HG02973 (cell line): ENCODE measurements at regions not wholly inside any gene's neighbourhood (a gene's known extent, or its start where the extent isn't known, plus 50 kb on each side); places are given as distances from the start of the nearest gene placed in this dataset.
A peak's percentile ranks its signal among the peaks of the same experiment; 100 is the strongest.

Experiments used
- ATAC-seq: cut with Tn5 transposase; IDR thresholded peaks from one replicate; pipeline ENCODE4 v1.9.1; 2021; ENCODE audit warnings: moderate library complexity; ENCODE audit not compliant: unreplicated experiment

DNA sequence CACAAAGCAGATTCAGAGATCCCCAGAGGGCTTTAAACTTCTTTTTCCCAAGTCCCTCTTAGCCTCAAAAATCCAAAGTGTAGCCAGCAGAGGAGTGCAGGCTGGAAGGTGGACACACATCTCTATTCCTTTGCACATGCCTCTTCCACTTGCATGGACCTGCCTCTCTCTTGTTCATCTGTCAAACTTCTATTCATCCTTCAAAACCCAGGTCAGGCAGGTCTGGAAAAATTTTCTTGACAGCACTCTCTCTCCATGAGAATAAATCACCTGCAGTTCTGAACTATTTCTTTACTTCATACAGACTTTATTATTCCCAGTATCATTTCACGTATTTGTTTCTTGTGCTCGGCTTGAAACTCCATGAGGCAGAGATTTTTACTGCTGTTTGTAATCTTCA is 127.5 kb downstream of the SS18 start:
- ATAC-seq, result no peak

DNA sequence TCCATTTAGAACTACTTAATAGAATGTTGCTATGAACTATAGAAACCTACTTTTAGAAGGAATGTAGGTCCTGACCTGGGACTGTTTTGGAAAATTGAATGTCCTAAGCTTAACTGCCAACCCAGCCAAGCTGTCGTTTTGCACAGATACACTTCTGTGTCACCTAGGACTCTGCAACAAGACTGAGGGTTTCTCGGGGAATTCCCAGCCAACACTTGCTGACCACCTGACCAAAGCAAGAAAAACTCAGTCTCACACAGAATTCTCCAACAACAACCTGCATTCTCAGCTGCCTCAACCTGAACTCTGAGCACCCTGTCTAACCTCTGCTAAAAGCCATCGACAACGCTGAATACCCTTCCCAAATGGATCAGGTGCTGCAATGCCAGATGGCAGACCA is 128.2 kb downstream of the SS18 start:
- no peak for ATAC-seq

DNA sequence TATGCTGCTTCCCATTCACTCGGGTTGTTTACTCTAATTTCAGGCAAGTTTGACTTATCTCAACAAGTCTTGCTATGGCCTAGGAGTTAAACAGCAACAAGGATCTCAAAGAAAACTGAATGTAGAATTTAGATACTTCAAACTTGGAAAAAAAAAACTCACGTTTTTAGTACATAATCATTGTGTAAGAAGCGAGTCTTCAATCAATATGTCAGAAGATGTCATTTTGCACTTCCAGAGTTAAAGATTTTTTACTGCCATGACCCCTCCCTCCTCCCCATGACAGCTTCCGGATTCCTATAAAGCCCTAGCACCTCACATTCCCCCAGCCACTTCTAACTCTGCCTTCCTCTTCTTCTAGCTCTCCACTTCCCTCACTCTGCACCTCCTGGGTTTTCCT is 133.4 kb downstream of the SS18 start:
- ATAC-seq, result no peak

DNA sequence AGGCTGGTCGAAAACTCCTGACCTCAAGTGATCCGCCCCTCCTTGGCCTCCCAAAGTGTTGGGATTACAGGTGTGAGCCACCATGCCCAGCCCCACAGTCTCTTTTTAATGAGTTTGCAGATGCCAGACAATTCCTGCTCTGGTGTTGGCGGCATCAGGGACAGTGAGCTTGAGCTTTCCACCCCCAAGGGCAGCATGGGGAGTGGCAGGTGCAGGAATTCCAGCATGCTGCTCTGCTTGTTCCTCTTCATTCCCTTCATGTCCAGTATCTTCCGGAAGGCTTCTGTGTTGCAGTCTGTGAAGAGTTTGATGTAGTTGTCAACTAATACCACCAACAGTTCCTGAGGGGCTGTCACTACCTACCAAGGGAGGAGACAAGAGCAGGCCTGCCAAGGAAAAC is 137.3 kb downstream of the SS18 start:
- ATAC-seq, result no peak

DNA sequence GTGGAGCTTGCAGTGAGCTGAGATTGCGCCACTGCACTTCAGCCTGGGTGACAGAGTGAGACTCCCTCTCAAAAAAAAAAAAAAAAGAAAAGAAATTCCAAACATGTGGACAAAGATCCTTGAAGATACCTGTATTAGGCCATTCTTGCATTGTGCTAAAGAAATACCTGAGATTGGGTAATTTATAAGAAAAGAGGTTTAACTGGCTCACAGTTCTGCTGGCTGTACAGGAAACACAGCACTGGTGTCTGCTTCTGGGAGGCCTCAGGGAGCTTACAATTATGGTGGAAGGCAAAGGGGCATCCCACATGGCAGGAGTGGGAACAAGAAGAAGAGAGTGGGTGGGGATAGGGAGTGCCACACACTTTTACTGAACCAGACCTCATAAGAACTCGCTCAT is 140.1 kb downstream of the SS18 start:
- no peak for ATAC-seq

DNA sequence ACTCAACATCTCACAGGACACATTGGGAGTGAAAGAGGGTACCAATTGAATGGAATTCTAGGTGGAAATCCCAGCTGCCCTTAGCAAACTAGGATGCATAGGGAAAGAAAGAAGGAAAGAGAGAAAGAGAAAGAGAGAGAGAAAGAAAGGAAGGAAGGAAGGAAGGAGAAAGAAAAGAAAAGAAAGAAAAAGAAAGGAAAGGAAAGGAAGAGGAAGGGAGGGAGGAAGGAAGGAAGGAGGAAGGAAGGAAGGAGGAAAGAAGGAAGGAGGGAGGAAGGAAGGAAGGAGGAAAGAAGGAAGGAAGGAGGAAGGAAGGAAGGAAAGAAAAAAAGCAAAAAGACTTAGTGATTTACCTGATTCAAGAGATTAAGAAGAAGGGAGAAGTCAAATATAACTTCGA is 143.9 kb downstream of the SS18 start:
- ATAC-seq, result no peak

DNA sequence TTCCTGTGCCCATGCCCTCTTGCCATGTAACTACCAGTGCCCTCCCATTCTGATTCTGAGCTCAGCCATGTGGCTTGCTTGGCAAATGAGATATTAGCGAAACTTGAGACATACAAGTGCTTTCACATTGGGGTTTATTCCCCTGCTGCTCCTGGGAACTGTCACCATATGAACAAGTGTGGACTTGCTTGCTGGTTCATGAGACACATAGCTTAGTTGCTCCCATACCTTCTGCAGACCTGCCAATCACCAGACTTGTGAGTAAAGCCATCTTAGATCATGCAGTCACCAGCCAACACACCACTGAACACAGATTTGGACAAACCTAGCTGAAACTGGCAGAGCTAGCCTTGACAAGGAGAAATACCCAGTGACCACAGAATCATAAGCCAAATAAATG is 155.1 kb downstream of the SS18 start:
- ATAC-seq, result no peak

DNA sequence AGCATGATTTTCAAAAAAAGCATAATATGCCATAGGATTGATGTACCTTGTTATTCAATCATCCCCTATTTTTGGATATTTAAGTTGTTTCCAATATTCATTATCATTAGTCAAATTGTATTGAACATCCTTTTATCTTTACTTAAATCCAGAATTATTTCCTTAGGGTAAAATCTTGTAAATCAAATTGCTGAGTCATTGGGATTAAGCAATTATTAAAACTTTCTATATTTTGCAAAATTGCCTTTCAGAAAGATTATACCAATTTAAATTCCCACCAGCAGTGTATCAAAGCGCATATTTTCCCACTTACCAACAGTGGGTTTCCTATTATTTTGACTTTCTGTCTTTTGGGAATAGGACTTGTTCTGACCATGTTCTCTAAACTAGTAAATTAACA is 159.3 kb downstream of the SS18 start:
- no peak for ATAC-seq

DNA sequence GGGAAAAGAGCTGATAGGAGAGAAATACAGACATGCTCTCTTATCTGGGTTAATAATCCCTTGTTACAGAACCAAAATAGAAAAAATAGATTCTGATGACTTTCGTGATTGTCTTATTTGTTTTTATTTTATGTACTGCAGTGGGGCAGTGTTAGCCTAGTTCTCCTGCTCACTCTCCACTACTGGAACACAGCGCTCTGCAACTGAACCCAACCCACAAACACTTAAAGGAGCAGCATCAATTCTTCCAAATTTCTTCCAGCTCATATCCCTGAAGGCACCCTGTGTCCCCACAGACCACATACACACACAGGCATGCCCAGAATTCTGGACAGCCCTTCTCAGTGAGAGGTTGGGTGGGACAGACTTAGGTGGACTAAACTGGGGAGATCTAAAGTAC is 160.6 kb downstream of the SS18 start:
- ATAC-seq, result no peak

DNA sequence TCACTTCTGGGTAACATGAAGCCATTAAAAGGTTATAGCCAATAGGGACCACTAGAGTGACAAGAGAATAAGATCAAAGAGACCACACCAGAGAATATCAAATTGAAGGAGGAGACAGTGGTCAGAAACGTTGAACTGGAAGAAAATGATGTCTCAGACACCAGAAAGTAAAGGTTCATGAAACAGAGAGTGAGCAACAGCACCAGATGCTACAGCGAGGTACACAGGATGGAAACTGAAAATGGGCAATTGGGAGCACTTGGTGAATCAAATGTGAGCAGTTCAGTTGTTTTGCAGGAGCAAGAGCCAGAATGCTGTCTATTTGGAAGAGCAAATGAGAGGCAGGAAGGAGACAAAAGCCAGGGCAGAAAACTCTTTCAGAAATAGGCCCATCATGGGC is 162.6 kb downstream of the SS18 start:
- ATAC-seq, result no peak

DNA sequence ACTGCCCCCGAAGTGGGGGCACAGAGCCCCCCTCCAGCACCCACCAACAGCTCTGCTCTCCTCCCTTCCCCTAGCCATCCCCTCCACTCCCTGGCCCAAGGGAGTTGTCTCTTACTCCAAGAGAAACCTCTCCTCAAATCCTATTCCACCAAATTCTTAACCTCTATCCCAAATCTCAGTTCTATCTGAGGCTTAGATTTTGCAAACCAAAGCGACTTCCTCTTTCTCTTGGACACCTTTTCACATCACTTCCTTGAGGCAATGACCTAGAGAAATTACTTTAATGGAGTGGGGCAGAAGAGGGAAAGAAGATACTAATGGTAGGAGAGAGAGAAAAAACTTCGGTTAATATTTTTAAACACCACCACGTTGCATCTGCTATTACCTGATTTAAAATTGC is 167.2 kb downstream of the SS18 start:
- ATAC-seq, result no peak

DNA sequence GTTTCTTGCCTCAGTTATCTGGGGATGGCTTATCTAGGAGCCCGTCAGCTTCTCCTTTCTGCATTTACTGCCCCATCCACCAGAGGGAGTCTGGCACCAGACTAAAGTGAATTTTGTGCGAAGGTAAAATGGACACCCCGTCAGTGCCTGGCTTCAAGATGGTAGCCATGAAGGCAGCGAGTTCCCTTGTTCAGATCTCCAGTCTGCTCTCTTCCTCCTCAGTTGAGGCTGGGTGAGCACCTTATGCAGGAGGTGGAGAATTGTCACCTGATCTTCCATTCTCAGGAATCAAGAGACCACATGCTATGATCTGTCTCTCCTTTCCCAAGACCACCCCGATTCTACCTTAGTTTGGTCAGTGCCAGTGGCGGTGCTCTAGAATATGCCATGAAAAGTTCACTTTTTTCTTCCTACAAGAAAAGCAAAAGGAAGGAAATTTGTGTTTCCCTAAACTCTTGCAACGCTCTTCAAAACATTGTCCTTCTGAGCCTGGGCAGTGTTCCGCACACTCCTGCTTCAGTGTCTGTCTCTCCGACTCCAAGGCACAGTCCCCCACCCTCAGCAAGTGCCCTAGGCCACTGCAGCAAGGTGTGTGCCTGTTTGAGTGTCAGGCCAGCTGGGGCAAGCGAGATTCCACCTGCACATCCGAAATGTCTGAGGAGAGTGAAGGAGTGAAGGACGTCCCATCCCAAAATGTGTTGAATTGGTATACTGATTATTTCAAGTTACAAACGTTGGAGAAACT is 168.6 kb downstream of the SS18 start:
- ATAC-seq, result peak; percentile 54

DNA sequence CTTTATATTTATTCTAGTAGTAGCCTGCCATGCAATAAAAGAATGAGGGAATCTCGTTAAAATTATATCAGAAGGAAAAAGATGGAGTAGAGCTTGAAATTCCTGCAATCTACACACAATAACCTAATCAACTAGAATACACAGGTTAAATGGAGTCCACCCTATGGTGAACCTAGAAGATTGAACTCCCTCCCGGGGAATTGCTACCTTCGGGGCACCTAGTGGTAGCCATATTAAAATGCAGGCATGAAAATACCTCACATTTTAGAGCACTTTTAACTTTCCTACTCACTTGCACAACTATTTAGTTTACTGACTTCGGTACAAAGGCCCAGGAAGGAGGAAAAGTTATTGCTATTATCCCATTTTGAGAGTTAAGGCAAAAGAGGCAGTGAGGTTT is 174.5 kb downstream of the SS18 start:
- ATAC-seq, result no peak

DNA sequence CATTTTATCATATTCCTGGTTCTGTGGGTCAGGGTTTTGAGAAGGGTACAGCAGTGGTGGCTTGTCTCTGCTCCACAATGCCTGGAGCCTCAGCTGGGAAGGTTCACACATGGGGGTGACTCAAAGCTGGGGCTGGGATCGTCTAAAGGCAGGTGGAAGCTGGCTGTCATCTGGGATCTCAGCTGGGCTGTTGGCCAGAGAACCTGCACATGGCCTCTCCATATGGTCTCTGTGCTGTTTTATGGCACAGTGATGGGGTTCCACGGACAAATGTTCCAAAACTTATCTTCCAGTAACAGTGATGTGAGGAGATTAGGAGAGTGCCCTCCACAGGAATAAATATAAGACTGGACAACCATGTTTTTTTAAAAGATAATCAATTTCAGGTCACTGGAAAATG is 191.4 kb downstream of the SS18 start:
- ATAC-seq, result no peak

DNA sequence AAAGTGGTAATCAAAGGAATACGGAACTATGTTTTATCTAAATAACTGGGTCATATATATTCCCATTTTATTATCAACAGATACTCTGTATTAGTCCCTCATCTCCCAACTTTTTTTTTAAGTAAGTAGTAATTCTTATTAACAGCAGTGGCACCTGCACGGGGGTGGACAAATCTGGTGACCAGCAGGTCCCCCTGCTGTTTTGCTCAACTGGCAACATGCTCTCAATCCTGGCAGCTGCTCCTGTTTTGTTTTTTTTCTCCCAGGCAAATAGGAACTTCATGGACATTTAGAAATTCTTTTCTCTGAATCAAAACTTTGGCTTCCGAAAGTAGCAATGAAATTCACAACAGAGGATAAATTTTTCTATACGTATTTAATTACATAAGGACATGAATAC is 193.5 kb downstream of the SS18 start:
- ATAC-seq, result no peak

DNA sequence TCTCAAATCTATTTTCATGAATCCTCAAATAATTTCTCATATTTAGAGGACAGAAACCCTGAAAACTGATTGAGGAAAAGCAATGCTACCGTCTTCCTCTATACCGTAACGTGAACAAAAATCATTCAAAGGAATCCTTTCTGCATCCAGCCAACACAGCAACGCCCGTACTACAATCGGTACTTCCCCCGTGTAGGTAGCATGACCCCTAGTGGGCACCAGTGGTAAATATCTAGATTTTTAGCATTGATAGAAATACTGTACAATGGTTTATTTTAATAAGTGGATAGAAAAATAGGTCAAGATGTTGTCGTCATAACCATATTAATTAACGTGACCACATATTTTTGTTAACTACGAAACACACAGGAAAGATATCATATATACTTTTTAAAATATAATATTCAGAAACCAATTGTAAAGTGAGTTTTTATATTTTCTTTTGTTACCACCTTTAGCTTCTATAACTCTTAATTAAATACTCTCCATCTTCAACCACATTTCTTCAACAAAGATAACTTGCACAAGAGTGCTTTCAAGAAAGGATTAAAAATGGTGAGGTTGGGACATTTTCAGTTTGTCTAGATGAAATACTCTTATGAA is 194.1 kb downstream of the SS18 start:
- ATAC-seq, result peak; percentile 87

DNA sequence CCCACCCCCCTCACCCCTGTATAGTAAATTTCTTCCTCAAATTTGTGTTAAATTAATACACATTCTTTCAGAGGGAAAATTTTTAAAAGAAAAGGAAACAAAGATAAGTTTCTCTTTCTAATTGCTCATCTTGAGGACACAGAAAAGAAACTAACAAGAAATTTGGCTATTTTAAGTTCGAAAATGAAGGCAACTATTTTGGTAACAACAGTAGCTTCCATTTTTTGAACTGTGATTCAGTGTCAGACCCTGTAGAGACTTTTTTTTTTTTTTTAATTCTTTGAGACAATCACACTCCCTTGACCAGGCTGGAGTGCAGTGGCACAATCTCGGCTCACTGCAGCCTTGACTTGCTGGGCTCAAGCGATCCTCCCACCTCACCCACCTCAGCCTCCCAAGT is 194.9 kb downstream of the SS18 start:
- no peak for ATAC-seq

DNA sequence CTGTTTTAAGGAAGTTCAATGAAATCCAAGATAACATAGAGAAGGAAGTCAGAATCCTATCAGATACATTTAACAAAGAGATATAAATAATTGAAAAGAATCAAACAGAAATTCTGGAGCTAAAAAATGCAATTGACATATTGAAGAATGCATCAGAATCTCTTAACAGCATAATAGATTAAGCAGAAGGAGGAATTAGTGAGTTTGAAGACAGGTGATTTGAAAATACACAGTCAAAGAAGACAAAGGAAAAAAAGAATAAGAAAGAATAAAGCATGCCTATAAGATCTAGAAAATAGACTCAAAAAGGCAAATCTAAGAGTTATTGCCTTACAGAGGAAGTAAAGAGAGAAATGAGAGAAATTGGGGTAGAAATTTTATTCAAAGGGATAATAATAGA is 204.1 kb downstream of the SS18 start:
- ATAC-seq, result no peak

DNA sequence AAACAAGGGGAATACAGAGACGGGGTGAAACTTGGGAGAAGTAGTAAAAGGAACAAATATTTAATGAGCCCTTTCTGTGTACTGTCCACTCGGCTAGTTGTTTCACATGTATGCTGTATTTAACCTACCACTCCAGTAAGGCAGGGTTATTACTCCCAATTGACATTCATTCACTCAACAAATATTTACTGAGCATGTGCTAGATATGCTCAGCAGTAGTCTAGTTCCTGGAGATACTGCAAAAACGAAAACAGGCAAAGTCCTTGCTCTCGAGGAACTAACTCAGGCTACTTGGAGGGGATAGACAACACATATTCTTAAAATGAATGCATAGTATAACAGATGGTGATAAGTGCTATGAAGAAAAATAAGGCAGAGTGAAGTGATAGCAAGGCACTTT is 207.3 kb downstream of the SS18 start:
- ATAC-seq, result no peak

DNA sequence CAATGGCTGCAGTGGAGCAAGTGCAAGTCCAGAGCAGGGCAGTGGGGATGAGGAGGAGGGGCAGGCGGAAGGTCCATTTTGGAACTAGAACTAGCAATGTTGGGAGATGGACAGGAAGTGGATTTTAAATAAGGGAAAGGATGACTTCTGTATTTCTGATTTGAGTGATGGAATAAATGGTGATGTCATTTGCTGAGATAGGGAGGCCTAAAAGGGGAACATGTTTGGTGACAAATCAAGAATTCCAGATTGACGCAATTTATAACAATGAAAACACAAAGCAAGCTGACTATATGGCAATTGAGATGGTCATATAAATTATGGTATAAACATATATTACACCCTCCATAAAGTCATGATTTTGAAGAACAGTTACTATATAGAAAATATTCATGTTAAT is 209.3 kb downstream of the SS18 start:
- ATAC-seq, result no peak

DNA sequence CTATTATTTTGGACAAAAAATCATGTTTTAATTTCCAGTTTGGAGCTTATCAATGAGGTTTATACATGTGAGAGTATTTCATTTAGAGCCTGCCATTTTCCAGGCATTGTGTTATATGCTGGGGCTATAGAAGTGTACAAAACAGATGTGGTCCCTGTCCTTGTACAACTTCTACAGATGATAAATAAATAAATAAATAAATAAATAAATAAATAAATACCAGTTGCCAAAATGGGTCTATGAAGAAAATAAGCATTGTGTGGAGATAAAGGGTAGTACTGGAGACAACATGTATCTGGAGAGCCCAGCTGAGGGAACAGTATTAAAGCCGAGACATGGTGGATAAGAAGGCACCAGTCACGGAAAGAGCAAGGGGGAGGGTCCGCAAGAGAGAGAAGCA is 210.0 kb downstream of the SS18 start:
- ATAC-seq, result no peak

DNA sequence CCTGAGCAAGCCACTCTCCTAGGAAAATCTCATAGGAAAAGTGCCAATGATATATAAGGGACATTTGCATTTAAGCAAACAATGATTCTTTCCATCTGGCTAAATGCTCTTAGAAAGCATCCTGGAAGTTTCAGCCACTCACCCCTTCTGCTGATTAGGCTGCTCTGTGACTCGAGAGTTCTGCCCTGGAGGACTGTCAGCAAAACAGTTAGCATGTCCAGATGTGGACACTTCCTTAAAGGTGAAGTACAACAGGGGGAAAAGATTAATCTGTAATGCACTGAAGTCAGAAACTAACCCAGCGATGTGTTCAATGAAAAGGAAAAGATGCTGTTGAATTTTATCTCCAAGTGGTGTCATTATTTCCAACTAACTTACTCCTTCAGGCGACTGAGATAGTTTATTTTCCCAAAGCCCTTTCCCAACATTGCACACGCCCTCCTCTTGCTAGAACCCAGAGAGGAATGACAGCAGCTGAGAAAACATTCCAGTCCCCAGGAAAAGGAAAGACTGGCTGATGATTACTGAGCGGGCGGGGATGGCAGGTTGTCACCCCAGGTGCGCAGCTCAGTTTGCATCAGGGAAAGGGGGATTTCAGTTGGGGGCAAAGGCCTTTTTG is 214.0 kb downstream of the SS18 start:
- no peak for ATAC-seq
